NCI-H1930 (cell line): ENCODE measurements at regions not wholly inside any gene's neighbourhood (a gene's known extent, or its start where the extent isn't known, plus 50 kb on each side); places are given as distances from the start of the nearest gene placed in this dataset.
"Not testable (repeated sequence)": the region's sequence is repeated elsewhere in the genome, so short reads cannot be mapped to it uniquely, and the experiment has no call there.

ENCODE experiments used
- DNase-seq, 2 experiments: peaks; one replicate each; lab custom pipeline; 2025; lab: John Stamatoyannopoulos, UW

GRCh38 chr2:877747-878146 is 72.9 kb upstream of the SNTG2 start:
- DNase-seq: no peak

GRCh38 chr2:875687-876615 is 74.7 kb upstream of the SNTG2 start:
- DNase-seq: no peak

GRCh38 chr2:873651-874580 is 76.7 kb upstream of the SNTG2 start:
- no peak for DNase-seq

GRCh38 chr2:873027-873426 is 77.6 kb upstream of the SNTG2 start:
- no peak for DNase-seq

- DNase-seq: no peak
Measured at GRCh38 chr2:871926-872680, 78.5 kb upstream of the SNTG2 start.

GRCh38 chr2:871175-871727 is 79.4 kb upstream of the SNTG2 start:
- no peak for DNase-seq

- DNase-seq: no peak
Measured at GRCh38 chr2:870426-870825, 80.2 kb upstream of the SNTG2 start.

GRCh38 chr2:869894-870293 is 80.8 kb upstream of the SNTG2 start:
- DNase-seq: no peak

- DNase-seq: no peak
Measured at GRCh38 chr2:869357-869871, 81.2 kb upstream of the SNTG2 start.

GRCh38 chr2:868857-869256 is 81.8 kb upstream of the SNTG2 start:
- not testable (repeated sequence) for DNase-seq

GRCh38 chr2:867296-867695 is 83.4 kb upstream of the SNTG2 start:
- no peak for DNase-seq

- DNase-seq: no peak
Measured at GRCh38 chr2:866887-867286, 83.8 kb upstream of the SNTG2 start.

GRCh38 chr2:866009-866680 is 84.5 kb upstream of the SNTG2 start:
- no peak for DNase-seq

GRCh38 chr2:864501-865106 is 86.0 kb upstream of the SNTG2 start:
- DNase-seq: no peak

- no peak for DNase-seq
Measured at GRCh38 chr2:863732-864450, 86.8 kb upstream of the SNTG2 start.

- no peak for DNase-seq
Measured at GRCh38 chr2:862731-863466, 87.8 kb upstream of the SNTG2 start.

- DNase-seq: no peak
Measured at GRCh38 chr2:862355-862687, 88.3 kb upstream of the SNTG2 start.

- DNase-seq: no peak
Measured at GRCh38 chr2:861655-862354, 88.8 kb upstream of the SNTG2 start.
